Liver (tissue), 8 donors: ENCODE measurements at regions not wholly inside any gene's neighbourhood (a gene's known extent, or its start where the extent isn't known, plus 50 kb on each side); places are given as distances from the start of the nearest gene placed in this dataset.
"Not testable (repeated sequence)": the region's sequence is repeated elsewhere in the genome, so short reads cannot be mapped to it uniquely, and the experiment has no call there.

Experiments
- DNase-seq: peaks from one replicate; pipeline ENCODE4 v3.0.0-alpha.2; 2017; ENCODE audit warnings: low spot score
- H3K27ac ChIP-seq, 2 donors: one replicate each; pipeline ENCODE4 v1.7.0; 2013; ENCODE audit warnings: inconsistent platforms in 2 of 2, low read length in 2 of 2, control low read depth in 1 of 2, low read depth in 1 of 2, mild to moderate bottlenecking in 1 of 2
- H3K27me3 ChIP-seq, 4 donors: one replicate each; pipeline versions ENCODE4 v1.6.1 to v1.7.0; 2013; ENCODE audit warnings: low read length in 3 of 4, inconsistent platforms in 1 of 4, mild to moderate bottlenecking in 1 of 4, moderate library complexity in 1 of 4; ENCODE audit not compliant: control insufficient read depth in 4 of 4, insufficient read depth in 4 of 4
- H3K36me3 ChIP-seq, 4 donors: one replicate each; pipeline versions ENCODE4 v1.6.1 to v1.7.0; 2013; ENCODE audit warnings: low read length in 3 of 4, mild to moderate bottlenecking in 3 of 4, low read depth in 1 of 4, moderate library complexity in 1 of 4; ENCODE audit not compliant: control insufficient read depth in 4 of 4, insufficient read depth in 3 of 4
- H3K4me1 ChIP-seq, 4 donors: one replicate each; pipeline versions ENCODE4 v1.6.1 to v1.7.0; 2013; ENCODE audit warnings: low read length in 3 of 4, mild to moderate bottlenecking in 3 of 4, moderate library complexity in 1 of 4; ENCODE audit not compliant: control insufficient read depth in 4 of 4, insufficient read depth in 4 of 4
- H3K4me3 ChIP-seq, 3 donors: one replicate each; pipeline versions ENCODE4 v1.6.1 to v1.7.0; 2013; ENCODE audit warnings: low read length in 3 of 3, control low read depth in 1 of 3, low read depth in 1 of 3, mild to moderate bottlenecking in 1 of 3
- H3K9ac ChIP-seq, 2 donors: one replicate each; pipeline ENCODE4 v1.7.0; 2013; ENCODE audit warnings: low read length in 2 of 2, mild to moderate bottlenecking in 2 of 2, moderate library complexity in 2 of 2, control low read depth in 1 of 2, low read depth in 1 of 2
- H3K9me3 ChIP-seq, 4 donors: one replicate each; pipeline versions ENCODE4 v1.6.1 to v1.7.0; 2013; ENCODE audit warnings: low read length in 3 of 4; ENCODE audit not compliant: control insufficient read depth in 4 of 4
- CTCF ChIP-seq: fragments of 150-350 bp; IDR thresholded peaks from 2 replicates; pipeline ENCODE4 v1.5.1; 2017; ENCODE audit warnings: improper control_type of control experiment, low read depth, low read length; ENCODE audit not compliant: missing input control
- EGR1 ChIP-seq, 2 donors: IDR thresholded peaks; 2 replicates each; pipeline ENCODE4 v1.6.1; 2016 to 2018; ENCODE audit warnings: antibody characterized with exemption in 2 of 2, low read depth in 2 of 2
- FOXA1 ChIP-seq: IDR thresholded peaks from 2 replicates; pipeline ENCODE4 v1.6.1; 2016; ENCODE audit warnings: antibody characterized with exemption
- FOXA2 ChIP-seq: IDR thresholded peaks from 2 replicates; pipeline ENCODE4 v1.6.1; 2016; ENCODE audit warnings: antibody characterized with exemption
- GABPA ChIP-seq, 2 donors: IDR thresholded peaks in 1 of 2; conservative IDR thresholded peaks in 1 of 2; 2 replicates each; pipeline ENCODE4 v1.6.1; 2016; ENCODE audit warnings: antibody characterized with exemption in 2 of 2, mild to moderate bottlenecking in 1 of 2, moderate library complexity in 1 of 2
- HNF4A ChIP-seq, 2 donors: conservative IDR thresholded peaks; 2 replicates each; pipeline ENCODE4 v1.6.1; 2016; ENCODE audit warnings: antibody characterized with exemption in 2 of 2, mild to moderate bottlenecking in 2 of 2
- HNF4G ChIP-seq: IDR thresholded peaks from 2 replicates; pipeline ENCODE4 v1.6.1; 2016; ENCODE audit warnings: antibody characterized with exemption
- JUND ChIP-seq, 2 donors: IDR thresholded peaks; 2 replicates each; pipeline ENCODE4 v1.6.1; 2016; ENCODE audit warnings: antibody characterized with exemption in 2 of 2
- NR2F2 ChIP-seq: IDR thresholded peaks from 2 replicates; pipeline ENCODE4 v1.6.1; 2016; ENCODE audit warnings: antibody characterized with exemption
- RAD21 ChIP-seq, 2 donors: IDR thresholded peaks; 2 replicates each; pipeline ENCODE4 v1.6.1; 2016; ENCODE audit warnings: antibody characterized with exemption in 2 of 2, mild to moderate bottlenecking in 2 of 2
- RXRA ChIP-seq, 2 donors: IDR thresholded peaks; 2 replicates each; pipeline ENCODE4 v1.6.1; 2017 to 2018; ENCODE audit warnings: antibody characterized with exemption in 2 of 2, mild to moderate bottlenecking in 1 of 2
- SP1 ChIP-seq: IDR thresholded peaks from 2 replicates; pipeline ENCODE4 v1.6.1; 2018; ENCODE audit warnings: antibody characterized with exemption, mild to moderate bottlenecking
- TAF1 ChIP-seq: conservative IDR thresholded peaks from 2 replicates; pipeline ENCODE4 v1.6.1; 2016; ENCODE audit warnings: antibody characterized with exemption, mild to moderate bottlenecking
- YY1 ChIP-seq: IDR thresholded peaks from 2 replicates; pipeline ENCODE4 v1.6.1; 2016; ENCODE audit warnings: antibody characterized with exemption, mild to moderate bottlenecking
- ZBTB33 ChIP-seq: IDR thresholded peaks from 2 replicates; pipeline ENCODE4 v1.6.1; 2016; ENCODE audit warnings: antibody characterized with exemption
- WGBS: extraction: QIAGEN DNeasy Blood & Tissue Kit; methylation state at CpG from one replicate; pipeline ENCODE4 v1.1.7; 2013; 5-methylcytosine and 5-hydroxymethylcytosine counted together
- TF ChIP-seq, protein P1 (sequence below): IDR thresholded peaks from 2 replicates; pipeline ENCODE4 v1.6.1; 2016; ENCODE audit warnings: antibody characterized with exemption, mild to moderate bottlenecking
- TF ChIP-seq, protein P2 (sequence below): IDR thresholded peaks from 2 replicates; pipeline ENCODE4 v1.6.1; 2016; ENCODE audit warnings: antibody characterized with exemption
- TF ChIP-seq, protein P3 (sequence below): IDR thresholded peaks from 2 replicates; pipeline ENCODE4 v1.6.1; 2016; ENCODE audit warnings: antibody characterized with exemption
- donor health status: healthy.
- donor health status: healthy.
- donor health status: healthy.
- donor health status: healthy.
- donor health status: healthy.

- Histone ChIP-seq H3K9me3 (no peaks in the 10 kb centered on the region), H3K4me1 (no peaks in the 10 kb centered on the region), H3K36me3 (peaks cover 4 to 12% (median 6%) of the 10 kb centered on the region in 4 donors), H3K27ac (no peak overlapping the region), H3K9ac (no peak overlapping the region), H3K4me3 (no peak overlapping the region), H3K27me3 (no peaks in the 10 kb centered on the region)
- 94% methylated on average over 5 of the region's 5 CpGs for WGBS
- no peak for DNase-seq
- TF ChIP-seq YY1, result no peak
- no peak for TF ChIP-seq TAF1
- TF ChIP-seq GABPA (IDR thresholded peaks at IDR 0.05 in 1 of 2, conservative IDR thresholded peaks at IDR 0.05 in 1 of 2), result no peak
- no peak for TF ChIP-seq EGR1 (IDR thresholded peaks at IDR 0.05; ENCODE audit: low read depth in 2 of 2)
- TF ChIP-seq, protein P1, sequence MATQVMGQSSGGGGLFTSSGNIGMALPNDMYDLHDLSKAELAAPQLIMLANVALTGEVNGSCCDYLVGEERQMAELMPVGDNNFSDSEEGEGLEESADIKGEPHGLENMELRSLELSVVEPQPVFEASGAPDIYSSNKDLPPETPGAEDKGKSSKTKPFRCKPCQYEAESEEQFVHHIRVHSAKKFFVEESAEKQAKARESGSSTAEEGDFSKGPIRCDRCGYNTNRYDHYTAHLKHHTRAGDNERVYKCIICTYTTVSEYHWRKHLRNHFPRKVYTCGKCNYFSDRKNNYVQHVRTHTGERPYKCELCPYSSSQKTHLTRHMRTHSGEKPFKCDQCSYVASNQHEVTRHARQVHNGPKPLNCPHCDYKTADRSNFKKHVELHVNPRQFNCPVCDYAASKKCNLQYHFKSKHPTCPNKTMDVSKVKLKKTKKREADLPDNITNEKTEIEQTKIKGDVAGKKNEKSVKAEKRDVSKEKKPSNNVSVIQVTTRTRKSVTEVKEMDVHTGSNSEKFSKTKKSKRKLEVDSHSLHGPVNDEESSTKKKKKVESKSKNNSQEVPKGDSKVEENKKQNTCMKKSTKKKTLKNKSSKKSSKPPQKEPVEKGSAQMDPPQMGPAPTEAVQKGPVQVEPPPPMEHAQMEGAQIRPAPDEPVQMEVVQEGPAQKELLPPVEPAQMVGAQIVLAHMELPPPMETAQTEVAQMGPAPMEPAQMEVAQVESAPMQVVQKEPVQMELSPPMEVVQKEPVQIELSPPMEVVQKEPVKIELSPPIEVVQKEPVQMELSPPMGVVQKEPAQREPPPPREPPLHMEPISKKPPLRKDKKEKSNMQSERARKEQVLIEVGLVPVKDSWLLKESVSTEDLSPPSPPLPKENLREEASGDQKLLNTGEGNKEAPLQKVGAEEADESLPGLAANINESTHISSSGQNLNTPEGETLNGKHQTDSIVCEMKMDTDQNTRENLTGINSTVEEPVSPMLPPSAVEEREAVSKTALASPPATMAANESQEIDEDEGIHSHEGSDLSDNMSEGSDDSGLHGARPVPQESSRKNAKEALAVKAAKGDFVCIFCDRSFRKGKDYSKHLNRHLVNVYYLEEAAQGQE, result no peak
- no peak for TF ChIP-seq SP1
- TF ChIP-seq FOXA1, result no peak
- TF ChIP-seq, protein P2, sequence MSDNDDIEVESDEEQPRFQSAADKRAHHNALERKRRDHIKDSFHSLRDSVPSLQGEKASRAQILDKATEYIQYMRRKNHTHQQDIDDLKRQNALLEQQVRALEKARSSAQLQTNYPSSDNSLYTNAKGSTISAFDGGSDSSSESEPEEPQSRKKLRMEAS, result no peak
- TF ChIP-seq CTCF, result no peak
- no peak for TF ChIP-seq FOXA2
- TF ChIP-seq ZBTB33, result no peak
- TF ChIP-seq HNF4A (conservative IDR thresholded peaks at IDR 0.05), result no peak
- no peak for TF ChIP-seq RXRA (IDR thresholded peaks at IDR 0.05)
- no peak for TF ChIP-seq RAD21 (IDR thresholded peaks at IDR 0.05)
- TF ChIP-seq NR2F2, result no peak
- no peak for TF ChIP-seq JUND (IDR thresholded peaks at IDR 0.05)
- no peak for TF ChIP-seq HNF4G
- TF ChIP-seq, protein P3, sequence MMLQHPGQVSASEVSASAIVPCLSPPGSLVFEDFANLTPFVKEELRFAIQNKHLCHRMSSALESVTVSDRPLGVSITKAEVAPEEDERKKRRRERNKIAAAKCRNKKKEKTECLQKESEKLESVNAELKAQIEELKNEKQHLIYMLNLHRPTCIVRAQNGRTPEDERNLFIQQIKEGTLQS, result no peak
Measured at GRCh38 chr17:47057830-47058229, 78.8 kb upstream of the RPRML start.

GRCh38 chr17:47057279-47057678 lies 78.2 kb upstream of the RPRML start:
- H3K9ac ChIP-seq, H3K4me1 ChIP-seq, H3K27me3 ChIP-seq, H3K9me3 ChIP-seq, H3K27ac ChIP-seq, H3K4me3 ChIP-seq, DNase-seq: not testable (repeated sequence)
- peaks cover 4 to 12% (median 6%) of the 10 kb centered on the region in 4 donors for H3K36me3 ChIP-seq
- WGBS, result 97% methylated on average over 31 of the region's 31 CpGs

DNA sequence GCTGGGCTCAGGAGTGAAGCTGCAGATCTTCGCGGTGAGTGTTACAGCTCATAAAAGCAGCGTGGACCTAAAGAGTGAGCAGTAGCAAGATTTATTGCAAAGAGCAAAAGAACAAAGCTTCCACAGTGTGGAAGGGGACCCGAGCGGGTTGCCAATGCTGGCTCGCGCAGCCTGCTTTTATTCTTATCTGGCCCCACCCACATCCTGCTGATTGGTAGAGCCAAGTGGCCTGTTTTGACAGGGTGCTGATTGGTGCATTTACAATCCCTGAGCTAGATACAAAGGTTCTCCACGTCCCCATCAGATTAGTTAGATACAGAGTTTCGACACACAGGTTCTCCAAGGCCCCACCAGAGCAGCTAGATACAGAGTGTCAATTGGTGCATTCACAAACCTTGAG lies 77.6 kb upstream of the RPRML start:
- not testable (repeated sequence) for DNase-seq, H3K27me3 ChIP-seq, H3K9ac ChIP-seq, H3K9me3 ChIP-seq, H3K4me3 ChIP-seq, H3K4me1 ChIP-seq, H3K27ac ChIP-seq
- peaks cover 3 to 12% (median 6%) of the 10 kb centered on the region in 4 donors for H3K36me3 ChIP-seq
- 97% methylated on average over 7 of the region's 9 CpGs for WGBS
